SKM-1 treated with dmso at 0.1 percent for 144 hours (cell line): ENCODE measurements at regions not wholly inside any gene's neighbourhood (a gene's known extent, or its start where the extent isn't known, plus 50 kb on each side); places are given as distances from the start of the nearest gene placed in this dataset.
"Not testable (repeated sequence)": the region's sequence is repeated elsewhere in the genome, so short reads cannot be mapped to it uniquely, and the experiment has no call there.

Experiments
- DNase-seq: peaks from one replicate; lab custom pipeline; 2025; ENCODE audit not compliant: unreplicated experiment; lab: John Stamatoyannopoulos, UW

GRCh38 chr2:175832866-175833265 lies 169.2 kb downstream of the LNPK start:
- no peak for DNase-seq

GRCh38 chr2:175829741-175830140 lies 172.3 kb downstream of the LNPK start:
- DNase-seq, result no peak

GRCh38 chr2:175827856-175828255 lies 174.2 kb downstream of the LNPK start:
- no peak for DNase-seq

- DNase-seq, result no peak
Observed at GRCh38 chr2:175824243-175824642, 177.8 kb downstream of the LNPK start.

- no peak for DNase-seq
Observed at GRCh38 chr2:175823707-175824073, 178.4 kb downstream of the LNPK start.

- DNase-seq, result no peak
Observed at GRCh38 chr2:175823002-175823706, 178.9 kb downstream of the LNPK start.

GRCh38 chr2:175817221-175817620 lies 184.8 kb downstream of the LNPK start:
- DNase-seq, result no peak

GRCh38 chr2:175815537-175815936 lies 186.5 kb downstream of the LNPK start:
- DNase-seq, result no peak

GRCh38 chr2:175811971-175812370 lies 190.1 kb downstream of the LNPK start:
- no peak for DNase-seq

- DNase-seq, result no peak
Observed at GRCh38 chr2:175808858-175809257, 193.2 kb downstream of the LNPK start.

- no peak for DNase-seq
Observed at GRCh38 chr2:175808078-175808477, 194.0 kb downstream of the LNPK start.

- no peak for DNase-seq
Observed at GRCh38 chr2:175807031-175807873, 194.8 kb downstream of the LNPK start.

- no peak for DNase-seq
Observed at GRCh38 chr2:175806570-175806969, 195.5 kb downstream of the LNPK start.

DNA sequence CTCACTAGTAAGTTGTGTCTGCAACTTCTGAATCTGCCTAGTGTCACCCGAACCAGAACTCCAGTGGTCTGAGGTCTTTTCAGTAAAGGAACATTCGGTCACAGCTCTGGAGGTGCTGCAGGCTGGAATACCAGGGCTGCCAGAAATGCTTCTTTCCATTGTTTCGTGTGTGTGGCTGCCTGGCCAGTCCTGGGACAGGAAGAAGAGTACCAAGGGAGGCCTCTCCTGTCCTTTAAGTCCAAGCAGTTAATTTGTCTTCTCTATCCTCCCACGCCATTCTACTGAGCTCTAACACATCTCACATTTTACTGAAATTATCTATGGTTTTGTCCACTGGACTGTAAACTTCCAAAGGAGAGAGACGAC lies 196.0 kb downstream of the LNPK start:
- no peak for DNase-seq

DNA sequence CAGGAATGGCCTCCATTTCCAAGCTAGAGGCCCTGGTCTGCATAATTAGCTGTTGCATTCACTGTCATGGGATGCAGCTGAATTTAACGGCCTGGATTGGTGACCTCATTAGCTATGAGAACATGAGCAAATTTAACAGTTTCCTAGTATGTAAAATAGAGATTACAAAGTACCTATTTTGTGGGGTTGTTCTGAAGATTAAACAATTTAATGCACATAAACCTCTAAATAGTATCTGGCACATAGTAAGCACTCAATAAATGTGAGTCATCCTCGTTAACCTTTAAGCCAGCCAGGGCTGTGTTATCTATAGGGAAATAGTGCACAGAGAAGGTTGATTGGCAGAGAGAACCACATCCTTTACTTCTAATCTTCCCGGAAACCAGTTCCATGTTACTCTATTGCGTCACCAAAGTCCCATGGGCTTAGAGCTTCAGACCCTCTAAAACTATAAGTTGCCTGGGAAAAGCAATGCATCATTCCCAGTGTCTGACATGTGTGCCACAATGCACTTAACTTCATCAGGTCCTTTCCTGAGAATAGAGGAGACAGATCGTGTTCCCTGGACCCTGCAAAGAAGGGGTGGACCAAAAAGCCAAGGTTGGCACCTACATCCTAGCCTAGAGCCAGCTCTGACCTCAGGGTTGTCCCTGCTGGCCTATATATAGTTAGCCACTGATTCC lies 196.5 kb downstream of the LNPK start:
- DNase-seq, result no peak

DNA sequence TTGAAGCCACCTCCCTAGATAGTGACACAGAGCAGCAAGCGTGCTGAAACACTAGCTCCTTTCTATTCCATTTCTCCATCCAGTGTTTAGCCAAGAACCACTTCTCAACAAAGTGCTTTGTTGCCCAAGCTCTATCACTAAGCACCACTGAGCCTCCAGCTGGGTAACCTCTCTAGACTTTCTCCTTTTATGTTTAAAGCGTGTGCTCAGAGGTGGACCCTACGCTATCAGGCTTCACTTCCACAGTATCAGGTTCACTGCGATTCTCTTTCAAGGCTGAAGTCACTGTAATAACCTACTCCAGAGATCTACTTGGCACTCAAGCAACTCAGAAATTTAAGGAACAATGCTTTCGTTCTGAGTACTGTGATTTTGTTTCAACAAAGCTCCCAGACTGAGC lies 197.9 kb downstream of the LNPK start:
- no peak for DNase-seq

DNA sequence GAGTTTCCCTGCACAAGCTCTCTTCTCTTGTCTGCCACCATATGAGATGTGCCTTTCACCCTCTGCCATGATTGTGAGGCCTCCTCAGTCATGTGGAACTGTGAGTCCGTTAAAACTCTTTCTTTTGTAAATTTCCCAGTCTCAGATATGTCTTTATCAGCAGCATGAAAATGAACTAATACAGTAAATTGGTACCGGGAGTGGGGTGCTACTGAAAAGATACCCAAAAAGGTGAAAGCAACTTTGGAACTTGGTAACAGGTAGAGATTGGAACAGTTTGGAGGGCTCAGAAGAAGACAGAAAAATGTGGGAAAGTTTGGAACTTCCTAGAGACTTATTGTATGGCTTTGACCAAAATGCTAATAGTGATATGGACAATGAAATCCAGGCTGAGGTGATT lies 205.6 kb downstream of the LNPK start:
- not testable (repeated sequence) for DNase-seq

DNA sequence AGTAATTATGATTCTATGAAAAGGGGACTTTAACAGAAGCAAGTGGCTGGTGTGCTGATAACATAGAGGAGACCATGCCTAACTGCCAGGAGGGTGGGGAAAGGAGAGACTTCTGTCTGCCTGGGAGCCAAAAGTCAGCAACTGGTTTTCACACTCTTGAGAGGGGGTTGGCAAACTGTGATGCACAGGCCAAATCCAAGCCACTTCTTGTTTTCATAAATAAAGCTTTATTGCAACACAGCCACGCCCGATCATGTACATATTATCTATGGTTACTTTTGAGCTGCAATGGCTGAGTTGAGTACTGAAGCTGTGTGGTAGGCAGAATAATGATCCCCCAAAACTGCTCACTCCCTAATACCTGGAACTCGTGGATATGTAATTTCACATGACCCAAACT lies 208.4 kb downstream of the LNPK start:
- DNase-seq, result no peak

- no peak for DNase-seq
Observed at GRCh38 chr2:175792881-175793280, 209.2 kb downstream of the LNPK start.

- DNase-seq, result no peak
Observed at GRCh38 chr2:175792199-175792598, 209.9 kb downstream of the LNPK start.

DNA sequence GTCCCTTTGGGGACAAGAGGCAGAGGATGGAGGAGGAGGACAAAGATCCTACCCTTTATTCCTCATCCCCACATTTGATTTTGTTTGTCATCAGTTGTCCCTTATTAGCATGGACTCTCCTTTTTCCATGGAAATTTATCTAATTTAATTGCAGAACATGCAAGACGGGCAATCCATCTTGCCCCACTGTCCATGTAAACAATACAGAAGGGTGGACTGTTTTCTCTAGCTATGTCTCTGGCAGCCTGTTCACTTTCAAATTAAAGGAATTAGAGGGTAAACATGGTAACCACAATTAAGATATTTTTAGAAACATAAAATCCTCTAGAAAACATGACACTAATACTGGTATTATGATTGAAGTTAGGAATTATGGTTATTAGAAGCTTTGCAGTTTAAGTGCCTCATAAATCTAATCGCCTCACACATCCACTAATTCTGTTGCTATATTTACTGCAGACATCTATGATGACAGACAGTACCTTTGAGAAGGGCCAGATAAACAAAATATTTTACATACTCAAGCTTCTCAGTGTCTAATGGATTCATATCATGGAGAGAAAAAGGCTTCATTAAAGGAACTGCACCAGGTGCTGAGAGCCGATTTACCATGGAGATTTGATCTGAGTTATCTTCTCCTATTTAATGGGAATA lies 215.5 kb downstream of the LNPK start:
- no peak for DNase-seq
